ENCODE measurements at regions not wholly inside any gene's neighbourhood (a gene's known extent, or its start where the extent isn't known, plus 50 kb on each side); places are given as distances from the start of the nearest gene placed in this dataset.
"Not testable (repeated sequence)": the region's sequence is repeated elsewhere in the genome, so short reads cannot be mapped to it uniquely, and the experiment has no call there.

- Mint-ChIP-seq H3K27ac (no peak overlapping the region), H3K4me1 (peaks cover 4% of the 10 kb centered on the region), H3K4me3 (no peak overlapping the region), H3K36me3 (ENCODE audit: low read depth) (no peaks in the 10 kb centered on the region), H3K27me3 (no peaks in the 10 kb centered on the region), H3K9me3 (ENCODE audit: low read depth) (peaks cover 6% of the 10 kb centered on the region)
- ChIA-PET POLR2A (no interaction called here), CTCF (no interaction called here)
- intact Hi-C loops (cut with DNase I, micrococcal nuclease) = no loop called here
- ATAC-seq = no peak
- no peak for DNase-seq
These were observed 207.7 kb upstream of the SHH start for GRCh38 chr7:156019776-156020565.

DNA sequence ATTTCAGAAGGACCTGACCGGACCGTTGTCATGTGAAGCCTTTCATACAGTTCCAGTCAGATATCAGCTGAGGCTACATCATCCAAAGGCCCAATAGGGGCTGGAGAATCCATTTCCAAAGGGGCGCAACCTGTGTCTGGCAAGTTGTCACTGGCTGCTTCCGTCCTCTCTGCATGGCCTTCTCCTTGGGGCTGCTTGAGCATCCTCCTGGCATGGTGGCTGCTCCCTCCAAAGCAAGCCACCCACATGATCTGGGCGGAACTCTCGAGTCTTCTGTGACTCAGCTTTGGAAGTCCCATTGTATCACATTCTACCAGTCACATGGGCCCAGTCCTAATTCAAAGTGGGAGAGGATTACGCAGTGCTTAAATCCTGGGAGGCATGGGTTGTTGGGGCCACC is 207.0 kb upstream of the SHH start:
- H3K4me1 Mint-ChIP-seq = peaks cover 6% of the 10 kb centered on the region
- DNase-seq = no peak
- CTCF ChIA-PET = no interaction called here
- intact Hi-C loops (cut with DNase I, micrococcal nuclease) = no loop called here
- no peaks in the 10 kb centered on the region for H3K27me3 Mint-ChIP-seq
- H3K9me3 Mint-ChIP-seq (ENCODE audit: low read depth) = peaks cover 6% of the 10 kb centered on the region
- no peaks in the 10 kb centered on the region for H3K36me3 Mint-ChIP-seq (ENCODE audit: low read depth)
- H3K4me3 Mint-ChIP-seq = no peak overlapping the region
- no peak for ATAC-seq
- H3K27ac Mint-ChIP-seq = no peak overlapping the region
- POLR2A ChIA-PET = no interaction called here

DNA sequence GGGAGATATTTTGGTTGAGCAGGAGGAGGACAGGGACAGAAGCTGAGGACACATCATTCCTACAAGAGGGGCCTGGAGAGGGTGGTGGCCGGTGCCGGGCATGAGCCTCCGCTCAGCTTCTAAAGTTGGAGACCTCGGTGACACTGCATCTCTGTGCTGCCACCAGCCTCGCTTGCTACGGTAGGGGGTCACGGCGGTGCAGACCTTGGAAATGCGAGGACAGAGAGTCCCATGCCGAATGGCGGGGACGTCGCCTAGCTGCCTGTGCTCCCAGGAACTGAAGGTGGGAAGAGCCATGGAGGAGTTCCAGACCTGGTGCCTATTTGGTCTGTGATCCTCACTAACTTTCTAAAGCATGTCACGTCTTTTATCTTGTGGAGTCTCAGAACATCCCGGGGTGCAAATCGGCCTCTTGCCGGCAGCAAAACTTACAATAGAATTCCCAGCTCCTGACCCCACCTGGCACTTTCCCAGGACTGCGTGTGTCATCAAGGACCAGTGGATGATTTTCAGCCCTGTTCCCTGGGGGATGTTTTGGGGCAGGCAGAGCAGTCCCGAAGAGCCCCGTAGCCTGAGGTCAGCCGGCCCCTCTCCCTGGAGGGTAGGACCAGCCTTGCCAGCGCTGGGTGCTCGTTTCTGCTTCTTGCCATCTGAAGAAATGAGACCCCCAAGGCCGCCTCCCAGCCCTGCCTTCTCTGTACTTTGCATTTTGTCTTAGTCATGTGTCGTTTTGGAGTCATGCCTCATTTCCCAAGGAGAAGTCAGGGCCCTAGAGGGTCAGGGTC is 205.8 kb upstream of the SHH start:
- ChIA-PET POLR2A (no interaction called here), CTCF (no interaction called here)
- DNase-seq (no peak), ATAC-seq (no peak)
- Mint-ChIP-seq H3K27ac (no peak overlapping the region), H3K36me3 (ENCODE audit: low read depth) (no peaks in the 10 kb centered on the region), H3K4me3 (no peak overlapping the region), H3K9me3 (ENCODE audit: low read depth) (peaks cover 8% of the 10 kb centered on the region), H3K27me3 (peaks cover 1% of the 10 kb centered on the region), H3K4me1 (peaks cover 8% of the 10 kb centered on the region)
- intact Hi-C loops (cut with DNase I, micrococcal nuclease) = no loop called here

- Mint-ChIP-seq H3K4me3 (no peak overlapping the region), H3K4me1 (peaks cover 8% of the 10 kb centered on the region), H3K9me3 (ENCODE audit: low read depth) (peaks cover 8% of the 10 kb centered on the region), H3K27ac (no peak overlapping the region), H3K36me3 (ENCODE audit: low read depth) (no peaks in the 10 kb centered on the region), H3K27me3 (peaks cover 1% of the 10 kb centered on the region)
- no peak for DNase-seq
- ChIA-PET POLR2A (no interaction called here), CTCF (no interaction called here)
- no peak for ATAC-seq
- intact Hi-C loops (cut with DNase I, micrococcal nuclease) = no loop called here
These were observed 205.2 kb upstream of the SHH start for GRCh38 chr7:156017431-156017830.

DNA sequence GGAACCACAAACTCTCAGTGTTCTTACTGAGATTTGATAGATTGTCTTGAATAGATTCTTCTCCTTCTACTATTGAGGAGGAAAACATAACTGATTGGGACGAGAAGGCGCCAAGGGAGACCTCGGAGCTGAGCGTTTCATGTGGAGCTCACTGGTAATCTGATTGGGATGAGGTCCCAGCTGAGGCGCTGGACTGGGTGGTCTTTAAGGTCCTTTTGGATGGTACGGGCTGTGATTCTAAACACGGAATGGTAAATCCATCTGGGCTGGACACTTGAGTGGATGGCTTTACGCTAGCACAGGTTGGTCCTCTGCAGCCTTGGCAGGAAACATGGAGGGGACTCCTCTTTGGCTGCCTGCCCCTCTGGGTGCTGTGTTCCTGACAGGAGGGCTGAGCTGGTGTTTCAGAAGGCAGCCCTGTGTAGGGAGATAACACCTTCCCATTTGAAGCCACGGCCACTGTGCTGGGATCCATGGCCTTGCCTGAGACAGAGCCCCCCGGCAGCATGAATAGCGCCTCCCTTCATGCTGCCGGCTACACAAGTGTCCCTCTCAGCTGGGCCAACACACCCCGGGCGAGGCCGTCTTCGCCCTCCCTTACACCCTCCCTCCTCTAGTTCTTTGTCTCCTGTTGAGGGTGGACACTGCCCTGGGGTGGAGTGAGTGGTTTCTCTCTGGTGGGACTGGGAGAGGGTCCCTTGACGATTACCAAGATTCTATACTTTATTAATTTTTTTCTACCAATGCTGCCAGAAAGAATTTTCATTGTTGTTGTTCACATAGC is 203.2 kb upstream of the SHH start:
- Mint-ChIP-seq H3K27ac (no peak overlapping the region), H3K4me1 (peaks cover 5% of the 10 kb centered on the region), H3K36me3 (ENCODE audit: low read depth) (no peaks in the 10 kb centered on the region), H3K27me3 (peaks cover 1% of the 10 kb centered on the region), H3K9me3 (ENCODE audit: low read depth) (peaks cover 9% of the 10 kb centered on the region), H3K4me3 (no peak overlapping the region)
- POLR2A ChIA-PET = no interaction called here
- CTCF ChIA-PET = interaction anchor here (1.4 kb wide), 1 partner anchor 17 kb away, joined by 3 read pairs; no protein-coding TSS in a partner anchor
- DNase-seq (no peak), ATAC-seq (no peak)
- intact Hi-C loops (cut with DNase I, micrococcal nuclease) = no loop called here

GRCh38 chr7:156014808-156015207 is 202.5 kb upstream of the SHH start:
- intact Hi-C loops (cut with DNase I, micrococcal nuclease) = no loop called here
- Mint-ChIP-seq H3K27ac (no peak overlapping the region), H3K4me3 (no peak overlapping the region), H3K36me3 (ENCODE audit: low read depth) (no peaks in the 10 kb centered on the region), H3K4me1 (peaks cover 5% of the 10 kb centered on the region), H3K27me3 (peaks cover 2% of the 10 kb centered on the region), H3K9me3 (ENCODE audit: low read depth) (peaks cover 13% of the 10 kb centered on the region)
- ChIA-PET POLR2A (no interaction called here), CTCF (interaction anchor here (1.4 kb wide), 1 partner anchor 17 kb away, joined by 3 read pairs; no protein-coding TSS in a partner anchor)
- no peak for DNase-seq
- ATAC-seq = no peak

DNA sequence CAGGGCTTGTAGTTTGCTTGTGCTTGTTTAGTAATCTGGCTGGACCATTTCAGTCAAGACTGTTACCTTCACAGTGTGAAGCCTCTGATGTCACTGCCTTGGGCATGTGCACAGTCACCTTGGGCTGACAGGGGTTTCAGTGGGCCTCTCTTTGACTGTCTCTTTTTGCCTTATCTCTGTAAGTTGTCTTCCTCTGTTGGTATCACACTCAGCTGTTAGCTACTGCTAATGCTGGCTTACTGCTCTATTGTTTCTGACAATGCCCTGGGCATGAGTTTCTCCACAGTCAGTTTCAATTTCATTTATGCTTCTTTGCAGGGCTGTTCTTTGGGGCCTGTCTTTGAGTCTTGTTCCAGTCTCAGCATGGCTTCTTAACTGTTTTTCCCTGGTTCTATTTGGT is 201.9 kb upstream of the SHH start:
- CTCF ChIA-PET = interaction anchor here (1.4 kb wide), 1 partner anchor 16 kb away, joined by 3 read pairs; no protein-coding TSS in a partner anchor
- Mint-ChIP-seq H3K4me1 (peaks cover 5% of the 10 kb centered on the region), H3K9me3 (ENCODE audit: low read depth) (peaks cover 10% of the 10 kb centered on the region), H3K36me3 (ENCODE audit: low read depth) (no peaks in the 10 kb centered on the region), H3K27ac (no peak overlapping the region), H3K27me3 (peaks cover 3% of the 10 kb centered on the region), H3K4me3 (no peak overlapping the region)
- POLR2A ChIA-PET = no interaction called here
- DNase-seq = peak; percentile 36
- intact Hi-C loops (cut with DNase I, micrococcal nuclease) = no loop called here
- peak; percentile 86 for ATAC-seq

DNA sequence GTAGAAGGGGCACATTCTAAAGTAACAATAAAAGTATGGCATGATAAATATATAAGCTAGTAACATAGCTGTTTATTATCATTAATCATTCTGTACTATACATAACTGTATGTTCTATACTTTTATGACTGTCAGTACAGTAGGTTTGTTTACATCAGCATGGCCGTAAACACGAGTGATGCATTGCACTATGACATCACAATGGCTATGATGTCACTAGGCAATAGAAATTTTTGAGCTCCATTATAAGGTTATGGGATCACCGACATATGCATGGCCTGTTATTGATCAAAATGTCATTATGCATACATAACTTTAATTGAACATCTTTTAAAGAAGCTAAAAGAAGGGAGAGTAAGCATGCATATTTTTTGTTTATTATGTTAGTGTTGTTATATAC is 200.1 kb upstream of the SHH start:
- DNase-seq (no peak), ATAC-seq (no peak)
- Mint-ChIP-seq H3K27me3 (peaks cover 5% of the 10 kb centered on the region), H3K27ac (no peak overlapping the region), H3K9me3 (ENCODE audit: low read depth) (peaks cover 16% of the 10 kb centered on the region), H3K4me1 (peaks cover 5% of the 10 kb centered on the region), H3K36me3 (ENCODE audit: low read depth) (no peaks in the 10 kb centered on the region), H3K4me3 (no peak overlapping the region)
- intact Hi-C loops (cut with DNase I, micrococcal nuclease) = no loop called here
- ChIA-PET CTCF (no interaction called here), POLR2A (no interaction called here)

GRCh38 chr7:156009569-156009968 is 197.3 kb upstream of the SHH start:
- CTCF ChIA-PET = no interaction called here
- DNase-seq = no peak
- no peaks in the 10 kb centered on the region for H3K36me3 Mint-ChIP-seq (ENCODE audit: low read depth)

GRCh38 chr7:156006876-156007275 is 194.6 kb upstream of the SHH start:
- H3K4me1 Mint-ChIP-seq; H3K4me3 Mint-ChIP-seq; H3K27ac Mint-ChIP-seq; H3K36me3 Mint-ChIP-seq (ENCODE audit: low read depth); DNase-seq; ATAC-seq; POLR2A ChIA-PET; intact Hi-C loops (cut with DNase I, micrococcal nuclease); CTCF ChIA-PET: not testable (repeated sequence)
- peaks cover 13% of the 10 kb centered on the region for H3K27me3 Mint-ChIP-seq
- H3K9me3 Mint-ChIP-seq (ENCODE audit: low read depth) = peaks cover 15% of the 10 kb centered on the region

More at GRCh38 chr7:156009569-156009968, 197.3 kb upstream of the SHH start:
- peaks cover 5% of the 10 kb centered on the region for H3K27me3 Mint-ChIP-seq
- H3K9me3 Mint-ChIP-seq (ENCODE audit: low read depth) = peaks cover 16% of the 10 kb centered on the region
- POLR2A ChIA-PET = no interaction called here
- peaks cover 5% of the 10 kb centered on the region for H3K4me1 Mint-ChIP-seq
- no peak overlapping the region for H3K27ac Mint-ChIP-seq
- H3K4me3 Mint-ChIP-seq = no peak overlapping the region
- ATAC-seq = no peak
- intact Hi-C loops (cut with DNase I, micrococcal nuclease) = no loop called here

GRCh38 chr7:156006024-156006423 is 193.8 kb upstream of the SHH start:
- ChIA-PET CTCF (no interaction called here), POLR2A (no interaction called here)
- H3K9me3 Mint-ChIP-seq (ENCODE audit: low read depth) = peaks cover 15% of the 10 kb centered on the region
- DNase-seq (no peak), ATAC-seq (no peak)
- H3K27ac Mint-ChIP-seq = no peak overlapping the region
- peaks cover 8% of the 10 kb centered on the region for H3K4me1 Mint-ChIP-seq
- no peaks in the 10 kb centered on the region for H3K36me3 Mint-ChIP-seq (ENCODE audit: low read depth)
- intact Hi-C loops (cut with DNase I, micrococcal nuclease) = no loop called here
- peaks cover 18% of the 10 kb centered on the region for H3K27me3 Mint-ChIP-seq
- H3K4me3 Mint-ChIP-seq = no peak overlapping the region

Data from activated CD4-positive, alpha-beta T cell treated with anti-CD3 and anti-CD28 coated beads for 36 hours (primary cell).